HG03469 (cell line): ENCODE measurements at regions not wholly inside any gene's neighbourhood (a gene's known extent, or its start where the extent isn't known, plus 50 kb on each side); places are given as distances from the start of the nearest gene placed in this dataset.

Source experiments
- ATAC-seq: cut with Tn5 transposase; IDR thresholded peaks from one replicate; pipeline ENCODE4 v1.9.1; 2021; ENCODE audit warnings: mild to moderate bottlenecking, moderate library complexity, moderate number of reproducible peaks; ENCODE audit not compliant: unreplicated experiment

DNA sequence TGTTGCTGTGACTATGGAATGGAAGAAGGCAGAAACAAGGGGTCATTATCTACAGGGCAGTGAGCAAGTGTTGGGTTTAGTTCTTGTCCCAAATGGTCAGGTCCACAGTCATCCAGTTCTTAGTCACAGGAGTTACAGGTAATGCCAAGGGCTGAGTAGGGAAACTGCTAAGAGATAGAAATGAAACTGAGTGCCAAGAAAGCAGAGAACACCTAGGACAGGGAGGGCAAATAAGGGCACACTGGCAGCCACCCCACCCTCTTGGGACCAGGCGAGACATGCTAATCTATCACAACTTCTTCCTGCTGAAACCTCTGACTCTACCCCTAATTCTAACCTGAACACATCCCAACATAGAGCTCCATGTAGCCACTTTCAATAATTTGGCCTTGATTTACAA is 103.2 kb downstream of the KLF4 start:
- no peak for ATAC-seq
